ENCODE measurements at regions not wholly inside any gene's neighbourhood (a gene's known extent, or its start where the extent isn't known, plus 50 kb on each side); places are given as distances from the start of the nearest gene placed in this dataset.

GRCh38 chr2:38170067-38170466 lies 94.1 kb upstream of the CYP1B1 start:
- DNase-seq (ENCODE audit: low read depth): no peak
- TF ChIP-seq, protein P1, sequence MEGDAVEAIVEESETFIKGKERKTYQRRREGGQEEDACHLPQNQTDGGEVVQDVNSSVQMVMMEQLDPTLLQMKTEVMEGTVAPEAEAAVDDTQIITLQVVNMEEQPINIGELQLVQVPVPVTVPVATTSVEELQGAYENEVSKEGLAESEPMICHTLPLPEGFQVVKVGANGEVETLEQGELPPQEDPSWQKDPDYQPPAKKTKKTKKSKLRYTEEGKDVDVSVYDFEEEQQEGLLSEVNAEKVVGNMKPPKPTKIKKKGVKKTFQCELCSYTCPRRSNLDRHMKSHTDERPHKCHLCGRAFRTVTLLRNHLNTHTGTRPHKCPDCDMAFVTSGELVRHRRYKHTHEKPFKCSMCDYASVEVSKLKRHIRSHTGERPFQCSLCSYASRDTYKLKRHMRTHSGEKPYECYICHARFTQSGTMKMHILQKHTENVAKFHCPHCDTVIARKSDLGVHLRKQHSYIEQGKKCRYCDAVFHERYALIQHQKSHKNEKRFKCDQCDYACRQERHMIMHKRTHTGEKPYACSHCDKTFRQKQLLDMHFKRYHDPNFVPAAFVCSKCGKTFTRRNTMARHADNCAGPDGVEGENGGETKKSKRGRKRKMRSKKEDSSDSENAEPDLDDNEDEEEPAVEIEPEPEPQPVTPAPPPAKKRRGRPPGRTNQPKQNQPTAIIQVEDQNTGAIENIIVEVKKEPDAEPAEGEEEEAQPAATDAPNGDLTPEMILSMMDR (IDR thresholded peaks at IDR 0.05; ENCODE audit: insufficient read depth, low read depth, low read length): no peak
- Histone ChIP-seq H3K36me3 (ENCODE audit: control insufficient read depth, insufficient read depth, low read length) (no peaks in the 10 kb centered on the region), H3K27me3 (ENCODE audit: control insufficient read depth, insufficient read depth, low read length) (no peaks in the 10 kb centered on the region), H3K4me3 (ENCODE audit: low read depth, low read length) (no peak overlapping the region)
- CTCF ChIA-PET: no interaction called here
- POLR2A ChIA-PET: no interaction called here

DNA sequence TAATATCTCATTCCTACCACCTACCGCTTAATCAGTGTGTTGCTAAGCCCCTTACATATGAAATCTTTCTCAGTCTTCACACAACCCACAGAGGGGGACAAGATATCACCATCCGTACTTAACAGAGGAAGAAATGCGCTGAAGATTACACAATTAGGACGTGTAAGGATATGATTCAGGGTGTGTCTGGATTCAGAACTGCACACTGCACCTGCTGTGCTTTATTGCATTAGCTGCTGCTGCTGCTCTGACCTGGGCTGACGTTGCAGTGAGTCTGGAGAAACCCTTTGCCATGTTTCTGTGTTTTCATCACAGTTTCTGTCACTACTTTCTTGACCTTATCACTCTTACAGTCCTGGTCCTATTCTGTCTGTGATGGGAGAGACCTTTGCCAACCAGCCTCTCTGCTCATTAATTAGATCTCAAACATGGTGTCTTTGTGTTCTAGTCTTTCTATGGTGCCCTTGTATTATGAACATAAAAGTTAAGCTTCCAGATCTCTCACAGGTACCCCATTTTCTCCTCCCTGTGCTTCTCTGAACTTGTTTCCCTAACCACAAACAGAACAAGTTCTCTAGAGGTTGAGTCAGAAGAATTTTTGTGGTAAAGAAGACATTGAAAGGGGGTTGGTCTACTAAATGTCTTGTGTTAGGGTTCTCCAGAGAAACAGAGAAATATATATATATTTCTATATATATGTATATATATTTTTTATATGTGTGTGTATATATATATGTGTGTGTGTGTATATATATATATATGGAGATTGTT lies 92.9 kb upstream of the CYP1B1 start:
- no peaks in the 10 kb centered on the region for H3K36me3 ChIP-seq (ENCODE audit: control insufficient read depth, insufficient read depth, low read length)
- TF ChIP-seq, protein P1 (IDR thresholded peaks at IDR 0.05; ENCODE audit: insufficient read depth, low read depth, low read length): no peak
- ChIA-PET CTCF (no interaction called here), POLR2A (interaction anchor here (0.6 kb wide), 1 partner anchor 8 kb away, joined by 4 read pairs; no protein-coding TSS in a partner anchor)
- no peak for DNase-seq (ENCODE audit: low read depth)
- no peak overlapping the region for H3K4me3 ChIP-seq (ENCODE audit: low read depth, low read length)
- peaks cover 3% of the 10 kb centered on the region for H3K27me3 ChIP-seq (ENCODE audit: control insufficient read depth, insufficient read depth, low read length)

GRCh38 chr2:38167968-38168350 lies 92.0 kb upstream of the CYP1B1 start:
- Histone ChIP-seq H3K36me3 (ENCODE audit: control insufficient read depth, insufficient read depth, low read length) (no peaks in the 10 kb centered on the region), H3K4me3 (ENCODE audit: low read depth, low read length) (no peak overlapping the region), H3K27me3 (ENCODE audit: control insufficient read depth, insufficient read depth, low read length) (peaks cover 4% of the 10 kb centered on the region)
- CTCF ChIA-PET: interaction anchor here (0.8 kb wide), 1 partner anchor 10 kb away, joined by 3 read pairs; no protein-coding TSS in a partner anchor
- POLR2A ChIA-PET: no interaction called here
- TF ChIP-seq, protein P1 (IDR thresholded peaks at IDR 0.05; ENCODE audit: insufficient read depth, low read depth, low read length): no peak
- no peak for DNase-seq (ENCODE audit: low read depth)

- ChIA-PET CTCF (interaction anchor here (1.2 kb wide), 1 partner anchor 9 kb away, joined by 5 read pairs; no protein-coding TSS in a partner anchor), POLR2A (no interaction called here)
- DNase-seq (ENCODE audit: low read depth): no peak
- peaks cover 7% of the 10 kb centered on the region for H3K27me3 ChIP-seq (ENCODE audit: control insufficient read depth, insufficient read depth, low read length)
- TF ChIP-seq, protein P1 (IDR thresholded peaks at IDR 0.05; ENCODE audit: insufficient read depth, low read depth, low read length): no peak
- H3K4me3 ChIP-seq (ENCODE audit: low read depth, low read length): no peak overlapping the region
- no peaks in the 10 kb centered on the region for H3K36me3 ChIP-seq (ENCODE audit: control insufficient read depth, insufficient read depth, low read length)
These were observed 89.7 kb upstream of the CYP1B1 start for GRCh38 chr2:38165698-38166097.

DNA sequence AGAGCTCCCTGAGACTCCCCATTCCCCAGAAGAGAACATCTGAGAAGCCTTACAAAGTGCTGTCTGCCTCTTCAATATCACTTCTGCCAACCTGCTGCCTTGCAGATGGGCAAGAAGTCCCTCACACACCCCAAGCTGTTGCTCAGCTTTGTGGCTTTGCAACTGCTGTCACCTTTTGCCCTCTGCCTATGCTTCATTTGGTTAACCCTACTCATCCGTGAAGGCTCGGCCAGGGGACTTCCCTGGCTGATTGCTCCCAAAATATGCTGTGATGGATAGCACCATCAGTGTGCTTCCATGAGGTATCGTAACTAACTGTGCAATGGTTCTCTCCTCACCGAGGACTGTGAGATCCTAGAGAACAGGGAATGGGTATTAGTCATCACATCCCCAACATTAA lies 88.9 kb upstream of the CYP1B1 start:
- Histone ChIP-seq H3K4me3 (ENCODE audit: low read depth, low read length) (no peak overlapping the region), H3K27me3 (ENCODE audit: control insufficient read depth, insufficient read depth, low read length) (peaks cover 8% of the 10 kb centered on the region), H3K36me3 (ENCODE audit: control insufficient read depth, insufficient read depth, low read length) (no peaks in the 10 kb centered on the region)
- DNase-seq (ENCODE audit: low read depth): no peak
- ChIA-PET POLR2A (interaction anchor here (0.5 kb wide), 1 partner anchor 10 kb away, joined by 3 read pairs; no protein-coding TSS in a partner anchor), CTCF (no interaction called here)
- TF ChIP-seq, protein P1 (IDR thresholded peaks at IDR 0.05; ENCODE audit: insufficient read depth, low read depth, low read length): no peak

Measured in BJ (cell line).